Pancreas (tissue), 10 donors: ENCODE measurements at regions not wholly inside any gene's neighbourhood (a gene's known extent, or its start where the extent isn't known, plus 50 kb on each side); places are given as distances from the start of the nearest gene placed in this dataset.

Experiments
- ATAC-seq, 4 donors: fragments of 200-7000 bp; cut with Tn5 transposase; one replicate each; pipeline versions ENCODE4 v1.8.0 to v1.9.1; 2020; ENCODE audit warnings: mild to moderate bottlenecking in 4 of 4, moderate library complexity in 4 of 4
- DNase-seq, 6 donors: peaks; one replicate each; pipeline ENCODE4 v3.0.0-alpha.2; 2020
- FAIRE-seq: peaks from 2 replicates; lab custom pipeline; 2012; peaks lifted over from hg19 to GRCh38; lab: Jason Lieb, UNC
- H3K27ac ChIP-seq, 4 donors: fragments of 200-600 bp; sonication (generic); 1 replicate in 3 of 4; 2 replicates in 1 of 4; pipeline versions ENCODE4 v1.5.0 to v1.8.0; 2020
- H3K27me3 ChIP-seq, 4 donors: fragments of 200-600 bp; one replicate each; pipeline ENCODE4 v1.8.0; 2021
- H3K36me3 ChIP-seq, 3 donors: fragments of 200-600 bp; sonication (generic) in 1 of 3; one replicate each; pipeline versions ENCODE4 v1.5.0 to v1.8.0; 2020 to 2021
- H3K4me1 ChIP-seq, 3 donors: fragments of 200-600 bp; one replicate each; pipeline ENCODE4 v1.8.0; 2021
- H3K4me3 ChIP-seq, 4 donors: fragments of 200-600 bp; sonication (generic) in 2 of 4; one replicate each; pipeline versions ENCODE4 v1.5.0 to v1.8.0; 2020 to 2021
- H3K9me3 ChIP-seq, 4 donors: fragments of 200-600 bp; one replicate each; pipeline ENCODE4 v1.8.0; 2021
- CTCF ChIP-seq, 4 donors: fragments of 200-600 bp; sonication (generic) in 3 of 4; IDR thresholded peaks; one replicate each; pipeline versions ENCODE4 v1.5.0 to v1.8.0; 2021; ENCODE audit warnings: antibody characterized with exemption in 4 of 4
- WGBS, 2 donors: extraction: QIAGEN DNeasy Blood & Tissue Kit; methylation state at CpG; one replicate each; pipeline ENCODE4 v1.1.7; 2013; 5-methylcytosine and 5-hydroxymethylcytosine counted together
- intact Hi-C, 3 donors: fragments of 100-400 bp; cut with DNase I; formaldehyde crosslinking; loops; one replicate each; pipeline versions ENCODE4 v1.11.1 to v1.14.2; 2022
- donor health status: healthy with polysubstance abuse.
- donor health status: DM: no; HTN: no; CAD: no; lungs with moderate emphysema.
- donor health status: DM: no; HTN: no; CAD: no.
- donor health status: control.
- donor health status: control.
- donor health status: Bipolar disorder and iron deficiency.
- donor health status: DM: yes; HTN: yes; CAD: no.
- donor health status: DM: no; HTN: no; CAD: no.
- donor health status: DM: no; HTN: no; CAD: no.
- donor health status: DM: yes; HTN: yes; CAD: no.

- intact Hi-C loops, result no loop called here
- WGBS, 2 donors, result 87 to 96% methylated on average over 2 of the region's 2 CpGs
Measured at GRCh38 chr2:38176619-38177021, 100.7 kb upstream of the CYP1B1 start.

GRCh38 chr2:38174646-38175423 is 98.9 kb upstream of the CYP1B1 start:
- 53 to 60% methylated on average over 7 of the region's 7 CpGs for WGBS, 2 donors
- peak in 3 of 4 donors; percentile 53 to 69 (median 67) for ATAC-seq
- peak overlapping the region in 2 of 4 donors; percentile 32 to 44 for H3K27ac ChIP-seq
- no peak for DNase-seq
- H3K4me3 ChIP-seq, result no peak overlapping the region
- peaks cover 0 to 5% (median 0%) of the 10 kb centered on the region in 3 donors for H3K4me1 ChIP-seq
- intact Hi-C loops, result no loop called here
- no peak for TF ChIP-seq CTCF (IDR thresholded peaks at IDR 0.05)
- no peak for FAIRE-seq
- no peaks in the 10 kb centered on the region for H3K27me3 ChIP-seq
- no peaks in the 10 kb centered on the region for H3K36me3 ChIP-seq
- no peaks in the 10 kb centered on the region for H3K9me3 ChIP-seq

More at GRCh38 chr2:38176619-38177021, 100.7 kb upstream of the CYP1B1 start:
- Histone ChIP-seq H3K27me3 (no peaks in the 10 kb centered on the region), H3K4me3 (no peak overlapping the region), H3K9me3 (no peaks in the 10 kb centered on the region), H3K27ac (peak overlapping the region in 1 of 4 donors; percentile 12), H3K4me1 (peaks cover 0 to 5% (median 0%) of the 10 kb centered on the region in 3 donors), H3K36me3 (no peaks in the 10 kb centered on the region)
- TF ChIP-seq CTCF (IDR thresholded peaks at IDR 0.05), result no peak
- ATAC-seq (peak in 1 of 4 donors; percentile 7), FAIRE-seq (no peak), DNase-seq (no peak)

- DNase-seq, result no peak
- Histone ChIP-seq H3K4me1 (peaks cover 0 to 5% (median 0%) of the 10 kb centered on the region in 3 donors), H3K27me3 (no peaks in the 10 kb centered on the region), H3K36me3 (no peaks in the 10 kb centered on the region), H3K27ac (peak overlapping the region in 1 of 4 donors; percentile 32), H3K4me3 (no peak overlapping the region), H3K9me3 (no peaks in the 10 kb centered on the region)
- no peak for TF ChIP-seq CTCF (IDR thresholded peaks at IDR 0.05)
- intact Hi-C loops, result no loop called here
- ATAC-seq, result no peak
- no peak for FAIRE-seq
- WGBS, 2 donors, result 75 to 80% methylated on average over 2 of the region's 2 CpGs
Measured at GRCh38 chr2:38174131-38174530, 98.2 kb upstream of the CYP1B1 start.

- WGBS, 2 donors, result 57 to 70% methylated on average over 4 of the region's 4 CpGs
- TF ChIP-seq CTCF (IDR thresholded peaks at IDR 0.05), result no peak
- FAIRE-seq (no peak), ATAC-seq (peak in 1 of 4 donors; percentile 12), DNase-seq (no peak)
- Histone ChIP-seq H3K27me3 (no peaks in the 10 kb centered on the region), H3K4me3 (no peak overlapping the region), H3K4me1 (peaks cover 0 to 4% (median 0%) of the 10 kb centered on the region in 3 donors), H3K36me3 (no peaks in the 10 kb centered on the region), H3K27ac (no peak overlapping the region), H3K9me3 (no peaks in the 10 kb centered on the region)
- intact Hi-C loops, result no loop called here
Measured at GRCh38 chr2:38173683-38174082, 97.7 kb upstream of the CYP1B1 start.
